Neural progenitor cell (in vitro differentiated cells): ENCODE measurements at regions not wholly inside any gene's neighbourhood (a gene's known extent, or its start where the extent isn't known, plus 50 kb on each side); places are given as distances from the start of the nearest gene placed in this dataset.

Experiments
- EZH2 ChIP-seq: fragments of 200-600 bp; sonication (generic); IDR thresholded peaks from 2 replicates; pipeline ENCODE4 v1.6.1; 2017; ENCODE audit warnings: antibody characterized with exemption, mild to moderate bottlenecking, moderate library complexity
- TF ChIP-seq, protein P1 (sequence below): fragments of 200-600 bp; sonication (generic); IDR thresholded peaks from 2 replicates; pipeline ENCODE4 v1.5.1; 2017; ENCODE audit warnings: antibody characterized with exemption, mild to moderate bottlenecking

DNA sequence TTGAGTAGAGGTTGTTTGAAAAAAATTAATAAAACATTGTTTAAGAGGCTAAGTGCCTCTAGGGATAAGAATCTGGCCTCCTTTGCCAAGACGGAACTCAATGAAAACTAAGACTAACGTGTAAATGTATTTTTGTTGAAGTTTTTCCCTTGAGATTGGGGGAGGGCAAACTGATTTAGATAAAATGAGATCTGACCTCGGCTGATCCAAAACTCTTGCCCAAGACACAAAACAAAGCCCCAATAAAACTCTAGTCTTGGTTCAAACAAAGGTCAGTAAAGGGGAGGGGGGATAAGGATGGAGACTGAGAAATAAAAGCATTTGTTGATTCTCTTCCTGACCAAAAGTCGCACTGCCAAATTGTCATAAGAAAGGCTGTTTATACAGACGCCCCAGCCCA, 134.8 kb upstream of the DPT start:
- TF ChIP-seq, protein P1, sequence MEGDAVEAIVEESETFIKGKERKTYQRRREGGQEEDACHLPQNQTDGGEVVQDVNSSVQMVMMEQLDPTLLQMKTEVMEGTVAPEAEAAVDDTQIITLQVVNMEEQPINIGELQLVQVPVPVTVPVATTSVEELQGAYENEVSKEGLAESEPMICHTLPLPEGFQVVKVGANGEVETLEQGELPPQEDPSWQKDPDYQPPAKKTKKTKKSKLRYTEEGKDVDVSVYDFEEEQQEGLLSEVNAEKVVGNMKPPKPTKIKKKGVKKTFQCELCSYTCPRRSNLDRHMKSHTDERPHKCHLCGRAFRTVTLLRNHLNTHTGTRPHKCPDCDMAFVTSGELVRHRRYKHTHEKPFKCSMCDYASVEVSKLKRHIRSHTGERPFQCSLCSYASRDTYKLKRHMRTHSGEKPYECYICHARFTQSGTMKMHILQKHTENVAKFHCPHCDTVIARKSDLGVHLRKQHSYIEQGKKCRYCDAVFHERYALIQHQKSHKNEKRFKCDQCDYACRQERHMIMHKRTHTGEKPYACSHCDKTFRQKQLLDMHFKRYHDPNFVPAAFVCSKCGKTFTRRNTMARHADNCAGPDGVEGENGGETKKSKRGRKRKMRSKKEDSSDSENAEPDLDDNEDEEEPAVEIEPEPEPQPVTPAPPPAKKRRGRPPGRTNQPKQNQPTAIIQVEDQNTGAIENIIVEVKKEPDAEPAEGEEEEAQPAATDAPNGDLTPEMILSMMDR: no peak
- TF ChIP-seq EZH2: no peak
